HG03280 (cell line): ENCODE measurements at regions not wholly inside any gene's neighbourhood (a gene's known extent, or its start where the extent isn't known, plus 50 kb on each side); places are given as distances from the start of the nearest gene placed in this dataset.
"Not testable (repeated sequence)": the region's sequence is repeated elsewhere in the genome, so short reads cannot be mapped to it uniquely, and the experiment has no call there.

Experiments used
- ATAC-seq: cut with Tn5 transposase; IDR thresholded peaks from one replicate; pipeline ENCODE4 v1.9.1; 2021; ENCODE audit warnings: mild to moderate bottlenecking, moderate library complexity; ENCODE audit not compliant: unreplicated experiment

GRCh38 chr1:149635290-149635899 is 51.7 kb downstream of the PPIAL4C start:
- ATAC-seq = not testable (repeated sequence)

GRCh38 chr1:149636286-149637122 is 52.9 kb downstream of the PPIAL4C start:
- ATAC-seq = peak; percentile 83

GRCh38 chr1:149638481-149638880 is 54.8 kb downstream of the PPIAL4C start:
- ATAC-seq = not testable (repeated sequence)

- ATAC-seq = not testable (repeated sequence)
Observed at GRCh38 chr1:149638901-149639658, 55.4 kb downstream of the PPIAL4C start.

GRCh38 chr1:149641179-149641578 is 57.5 kb downstream of the PPIAL4C start:
- not testable (repeated sequence) for ATAC-seq

- ATAC-seq = not testable (repeated sequence)
Observed at GRCh38 chr1:149644818-149645217, 61.2 kb downstream of the PPIAL4C start.

- not testable (repeated sequence) for ATAC-seq
Observed at GRCh38 chr1:149646360-149647017, 62.8 kb downstream of the PPIAL4C start.

GRCh38 chr1:149647018-149647373 is 63.3 kb downstream of the PPIAL4C start:
- not testable (repeated sequence) for ATAC-seq

- not testable (repeated sequence) for ATAC-seq
Observed at GRCh38 chr1:149657750-149658149, 74.1 kb downstream of the PPIAL4C start.

GRCh38 chr1:149658175-149658574 is 74.5 kb downstream of the PPIAL4C start:
- ATAC-seq = not testable (repeated sequence)

- not testable (repeated sequence) for ATAC-seq
Observed at GRCh38 chr1:149664624-149665023, 81.0 kb downstream of the PPIAL4C start.

GRCh38 chr1:149665033-149665432 is 81.4 kb downstream of the PPIAL4C start:
- not testable (repeated sequence) for ATAC-seq

GRCh38 chr1:149665528-149665927 is 81.9 kb downstream of the PPIAL4C start:
- not testable (repeated sequence) for ATAC-seq

- not testable (repeated sequence) for ATAC-seq
Observed at GRCh38 chr1:149673231-149673909, 89.7 kb downstream of the PPIAL4C start.

GRCh38 chr1:149674921-149675320 is 91.3 kb downstream of the PPIAL4C start:
- ATAC-seq = not testable (repeated sequence)

GRCh38 chr1:149677359-149677758 is 93.7 kb downstream of the PPIAL4C start:
- not testable (repeated sequence) for ATAC-seq

GRCh38 chr1:149686593-149687238 is 95.8 kb upstream of the FCGR1A start:
- not testable (repeated sequence) for ATAC-seq

- ATAC-seq = not testable (repeated sequence)
Observed at GRCh38 chr1:149691399-149691798, 91.1 kb upstream of the FCGR1A start.

- ATAC-seq = not testable (repeated sequence)
Observed at GRCh38 chr1:149692804-149693539, 89.5 kb upstream of the FCGR1A start.
